Esophagus muscularis mucosa (tissue), 4 donors: ENCODE measurements at regions not wholly inside any gene's neighbourhood (a gene's known extent, or its start where the extent isn't known, plus 50 kb on each side); places are given as distances from the start of the nearest gene placed in this dataset.

Source experiments
- EP300 ChIP-seq: sonication (generic); formaldehyde crosslinking; IDR thresholded peaks from one replicate; pipeline ENCODE4 v1.6.1; 2017; ENCODE audit warnings: antibody characterized with exemption
- POLR2A ChIP-seq: fragments of 450-650 bp; IDR thresholded peaks from one replicate; pipeline ENCODE4 v1.6.1; 2017; ENCODE audit warnings: antibody characterized with exemption, moderate library complexity, mild to moderate bottlenecking, low read depth
- POLR2AphosphoS5 ChIP-seq, 2 donors: sonication (generic); formaldehyde crosslinking; IDR thresholded peaks; one replicate each; pipeline ENCODE4 v1.6.1; 2017; ENCODE audit warnings: antibody characterized with exemption in 2 of 2
- TF ChIP-seq, protein P1 (sequence below), 3 experiments: fragments of 200-600 bp in 2 of 3; fragments of 450-650 bp in 1 of 3; sonication (generic) in 2 of 3; IDR thresholded peaks; one replicate each; pipeline ENCODE4 v1.5.1; 2017 to 2019; ENCODE audit warnings: antibody characterized with exemption in 3 of 3, mild to moderate bottlenecking in 2 of 3, moderate library complexity in 1 of 3

DNA sequence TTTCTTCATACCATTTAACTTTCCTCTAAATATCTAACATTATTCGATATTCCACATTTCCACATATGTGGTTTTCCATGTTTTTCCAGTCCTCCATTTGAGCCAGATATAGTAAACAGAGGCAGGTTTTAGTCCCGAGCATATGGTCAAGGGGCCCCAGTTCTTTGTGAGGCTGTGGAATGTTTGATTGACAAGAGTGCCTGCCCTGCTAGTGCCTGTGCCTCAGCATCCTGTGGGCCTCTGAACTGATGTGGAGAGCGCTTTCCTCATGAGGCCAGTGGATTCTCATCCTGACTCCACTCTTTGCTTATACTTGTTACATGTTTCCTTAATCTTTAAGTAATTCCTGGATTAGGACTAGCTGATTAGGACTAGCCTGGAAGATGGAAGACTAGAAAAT is 58.8 kb downstream of the POM121L12 start:
- TF ChIP-seq POLR2AphosphoS5 (IDR thresholded peaks at IDR 0.05) (no peak), POLR2A (no peak), EP300 (no peak)
- TF ChIP-seq, protein P1, sequence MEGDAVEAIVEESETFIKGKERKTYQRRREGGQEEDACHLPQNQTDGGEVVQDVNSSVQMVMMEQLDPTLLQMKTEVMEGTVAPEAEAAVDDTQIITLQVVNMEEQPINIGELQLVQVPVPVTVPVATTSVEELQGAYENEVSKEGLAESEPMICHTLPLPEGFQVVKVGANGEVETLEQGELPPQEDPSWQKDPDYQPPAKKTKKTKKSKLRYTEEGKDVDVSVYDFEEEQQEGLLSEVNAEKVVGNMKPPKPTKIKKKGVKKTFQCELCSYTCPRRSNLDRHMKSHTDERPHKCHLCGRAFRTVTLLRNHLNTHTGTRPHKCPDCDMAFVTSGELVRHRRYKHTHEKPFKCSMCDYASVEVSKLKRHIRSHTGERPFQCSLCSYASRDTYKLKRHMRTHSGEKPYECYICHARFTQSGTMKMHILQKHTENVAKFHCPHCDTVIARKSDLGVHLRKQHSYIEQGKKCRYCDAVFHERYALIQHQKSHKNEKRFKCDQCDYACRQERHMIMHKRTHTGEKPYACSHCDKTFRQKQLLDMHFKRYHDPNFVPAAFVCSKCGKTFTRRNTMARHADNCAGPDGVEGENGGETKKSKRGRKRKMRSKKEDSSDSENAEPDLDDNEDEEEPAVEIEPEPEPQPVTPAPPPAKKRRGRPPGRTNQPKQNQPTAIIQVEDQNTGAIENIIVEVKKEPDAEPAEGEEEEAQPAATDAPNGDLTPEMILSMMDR (IDR thresholded peaks at IDR 0.05): no peak
